ENCODE measurements at regions not wholly inside any gene's neighbourhood (a gene's known extent, or its start where the extent isn't known, plus 50 kb on each side); places are given as distances from the start of the nearest gene placed in this dataset.

DNA sequence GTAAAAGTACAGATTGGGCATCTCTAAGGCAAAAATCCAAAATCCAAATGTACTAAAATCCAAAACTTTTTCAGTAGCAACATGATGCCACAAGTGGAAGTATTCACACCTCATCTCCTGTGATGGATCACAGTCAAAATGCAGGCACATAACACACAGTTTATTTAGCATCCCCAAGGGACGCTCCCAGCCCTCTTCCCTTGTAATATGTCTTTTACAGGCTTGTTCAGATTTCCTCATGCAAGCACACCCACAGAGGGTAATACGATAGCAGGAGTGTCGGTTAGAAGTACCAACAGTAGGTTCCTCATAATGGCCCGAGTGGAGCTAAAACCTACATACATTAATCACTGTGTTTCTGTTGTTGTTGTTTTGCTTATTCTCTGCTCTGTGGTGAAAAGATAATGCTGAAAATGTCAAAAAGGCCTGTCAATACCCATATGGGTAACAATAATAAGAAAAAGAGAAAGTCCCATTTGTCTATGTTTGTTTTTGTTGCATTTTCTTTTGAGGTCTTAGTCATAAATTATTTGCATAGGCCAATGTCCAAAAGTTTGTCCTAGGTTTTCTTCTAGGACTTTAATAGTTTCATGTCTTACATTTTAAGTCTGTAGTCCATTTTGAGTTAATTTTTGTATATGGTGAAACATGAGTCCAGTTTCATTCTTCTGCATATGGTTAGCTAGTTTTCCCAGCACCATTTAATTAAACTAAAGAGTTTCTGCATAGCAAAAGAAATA lies 133.1 kb downstream of the LRIG3 start:
- WGBS, 2 donors, result 63 to 70% methylated on average over 4 of the region's 4 CpGs
- Histone ChIP-seq H3K4me1 (no peaks in the 10 kb centered on the region), H3K4me3 (no peak overlapping the region), H3K9me3 (peaks cover 0 to 9% (median 0%) of the 10 kb centered on the region in 11 donors), H3K36me3 (no peaks in the 10 kb centered on the region), H3K27ac (no peak overlapping the region), H3K27me3 (no peaks in the 10 kb centered on the region)
- DNase-seq (no peak), ATAC-seq (no peak)
- TF ChIP-seq CTCF (IDR thresholded peaks at IDR 0.05), result no peak
- intact Hi-C loops (cut with DNase I), result no loop called here

DNA sequence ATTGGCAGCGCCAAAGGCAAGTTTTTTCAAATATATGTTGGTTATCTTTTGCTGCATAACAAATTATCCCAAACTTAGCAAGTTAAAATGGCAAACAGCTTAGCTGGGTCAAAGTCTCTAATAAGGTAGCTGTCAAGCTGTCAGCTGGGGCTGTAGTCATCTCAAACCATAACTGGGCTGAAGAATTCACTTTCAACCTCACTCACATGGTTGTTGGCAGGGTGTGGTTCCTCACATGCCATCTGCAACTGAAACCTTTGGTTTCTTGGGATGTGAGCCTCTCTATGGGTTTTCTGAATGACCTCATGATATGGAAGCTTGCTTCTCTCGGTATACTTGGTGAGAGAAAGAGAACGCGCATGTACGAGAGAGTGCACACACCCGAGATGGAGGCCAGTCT lies 125.4 kb downstream of the LRIG3 start:
- 93 to 95% methylated on average over 6 of the region's 6 CpGs for WGBS, 2 donors
- no peak for ATAC-seq
- DNase-seq, result no peak
- Histone ChIP-seq H3K27ac (no peak overlapping the region), H3K36me3 (no peaks in the 10 kb centered on the region), H3K9me3 (peaks cover 0 to 23% (median 0%) of the 10 kb centered on the region in 11 donors), H3K27me3 (no peaks in the 10 kb centered on the region), H3K4me1 (no peaks in the 10 kb centered on the region), H3K4me3 (no peak overlapping the region)
- TF ChIP-seq CTCF (IDR thresholded peaks at IDR 0.05), result no peak
- intact Hi-C loops (cut with DNase I), result no loop called here

- peaks cover 0 to 25% (median 0%) of the 10 kb centered on the region in 11 donors for H3K9me3 ChIP-seq
- no peak for ATAC-seq
- H3K27ac ChIP-seq, result no peak overlapping the region
- no peaks in the 10 kb centered on the region for H3K36me3 ChIP-seq
- no peaks in the 10 kb centered on the region for H3K27me3 ChIP-seq
- no peak for TF ChIP-seq CTCF (IDR thresholded peaks at IDR 0.05)
- H3K4me1 ChIP-seq, result no peaks in the 10 kb centered on the region
- DNase-seq, result no peak
- intact Hi-C loops (cut with DNase I), result no loop called here
- no peak overlapping the region for H3K4me3 ChIP-seq
- 86 to 89% methylated on average over 3 of the region's 3 CpGs for WGBS, 2 donors
Measured at GRCh38 chr12:58795825-58796224, 124.5 kb downstream of the LRIG3 start.

- DNase-seq, result no peak
- Histone ChIP-seq H3K36me3 (no peaks in the 10 kb centered on the region), H3K4me1 (no peaks in the 10 kb centered on the region), H3K27ac (no peak overlapping the region), H3K4me3 (no peak overlapping the region), H3K9me3 (peaks cover 0 to 21% (median 0%) of the 10 kb centered on the region in 11 donors), H3K27me3 (no peaks in the 10 kb centered on the region)
- intact Hi-C loops (cut with DNase I), result no loop called here
- ATAC-seq, result no peak
- WGBS, 2 donors, result 54 to 57% methylated on average over 1 of the region's 1 CpG
- TF ChIP-seq CTCF (IDR thresholded peaks at IDR 0.05), result no peak
Measured at GRCh38 chr12:58801986-58802385, 118.3 kb downstream of the LRIG3 start.
